Activated CD8-positive, alpha-beta memory T cell treated with anti-CD3 and anti-CD28 coated beads, Interleukin-2, amount 10 ng/mL, durations not matched to agents 7 days and 5 days (primary cell): ENCODE measurements at regions not wholly inside any gene's neighbourhood (a gene's known extent, or its start where the extent isn't known, plus 50 kb on each side); places are given as distances from the start of the nearest gene placed in this dataset.

Experiments
- ATAC-seq: fragments of 150-1000 bp; cut with Tn5 transposase; one replicate; pipeline ENCODE4 v1.10.0; 2021; ENCODE audit warnings: moderate library complexity
- CTCF ChIA-PET: fragments of 350-600 bp; sonication (Branson Sonifier 250); formaldehyde crosslinking; loops from one replicate; lab custom pipeline; 2021; ENCODE audit warnings: antibody characterized with exemption; lab: Charles Lee
- DNase-seq: peaks from one replicate; pipeline ENCODE4 v3.0.0-alpha.2; 2020
- H3K27ac Mint-ChIP-seq: one replicate; pipeline ENCODE4 v1.8.0; 2021; ENCODE audit warnings: mild to moderate bottlenecking, mixed read lengths
- H3K27me3 Mint-ChIP-seq: one replicate; pipeline ENCODE4 v1.8.0; 2021; ENCODE audit warnings: mixed read lengths
- H3K36me3 Mint-ChIP-seq: one replicate; pipeline ENCODE4 v1.8.0; 2021; ENCODE audit warnings: mild to moderate bottlenecking, mixed read lengths
- H3K4me1 Mint-ChIP-seq: one replicate; pipeline ENCODE4 v1.8.0; 2021; ENCODE audit warnings: mixed read lengths
- H3K4me3 Mint-ChIP-seq: one replicate; pipeline ENCODE4 v1.8.0; 2021; ENCODE audit warnings: mild to moderate bottlenecking, moderate library complexity, mixed read lengths
- H3K9me3 Mint-ChIP-seq: one replicate; pipeline ENCODE4 v1.8.0; 2022; ENCODE audit warnings: low read depth, mixed read lengths

GRCh38 chr14:35992816-35993683 is 166.9 kb downstream of the BRMS1L start:
- ATAC-seq (no peak), DNase-seq (no peak)
- peaks cover 1% of the 10 kb centered on the region for H3K4me1 Mint-ChIP-seq
- no peaks in the 10 kb centered on the region for H3K36me3 Mint-ChIP-seq
- H3K9me3 Mint-ChIP-seq = no peaks in the 10 kb centered on the region
- CTCF ChIA-PET = no interaction called here
- no peak overlapping the region for H3K4me3 Mint-ChIP-seq
- H3K27ac Mint-ChIP-seq = no peak overlapping the region
- H3K27me3 Mint-ChIP-seq = no peaks in the 10 kb centered on the region

DNA sequence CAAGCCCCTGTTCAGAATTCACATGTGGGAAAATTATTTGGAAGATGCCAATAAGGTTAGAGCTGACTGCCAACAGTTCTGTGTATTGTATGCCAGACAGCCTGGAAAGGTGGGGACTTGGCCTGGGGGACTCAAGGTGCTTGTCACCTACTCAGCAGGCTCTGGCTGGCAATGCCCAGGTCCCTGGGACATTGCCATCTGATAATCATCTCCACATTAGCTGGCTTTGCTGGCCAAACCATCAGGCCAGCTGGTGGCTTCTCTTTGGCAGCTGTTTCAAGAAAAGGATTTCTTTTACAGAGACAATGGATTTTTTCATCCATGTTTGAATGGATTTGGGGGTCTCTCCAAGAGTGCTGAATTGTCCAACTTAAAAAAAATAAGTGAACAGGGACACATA is 165.2 kb downstream of the BRMS1L start:
- peaks cover 1% of the 10 kb centered on the region for H3K4me1 Mint-ChIP-seq
- no peaks in the 10 kb centered on the region for H3K27me3 Mint-ChIP-seq
- no peaks in the 10 kb centered on the region for H3K9me3 Mint-ChIP-seq
- no peak for DNase-seq
- no peak overlapping the region for H3K4me3 Mint-ChIP-seq
- no peak overlapping the region for H3K27ac Mint-ChIP-seq
- no peaks in the 10 kb centered on the region for H3K36me3 Mint-ChIP-seq
- no peak for ATAC-seq
- CTCF ChIA-PET = no interaction called here

- Mint-ChIP-seq H3K4me3 (no peak overlapping the region), H3K4me1 (peaks cover 1% of the 10 kb centered on the region), H3K36me3 (no peaks in the 10 kb centered on the region), H3K27me3 (no peaks in the 10 kb centered on the region), H3K9me3 (no peaks in the 10 kb centered on the region), H3K27ac (no peak overlapping the region)
- ATAC-seq = no peak
- CTCF ChIA-PET = no interaction called here
- DNase-seq = no peak
These were observed 163.6 kb downstream of the BRMS1L start for GRCh38 chr14:35989736-35990135.

- Mint-ChIP-seq H3K27ac (no peak overlapping the region), H3K36me3 (no peaks in the 10 kb centered on the region), H3K9me3 (no peaks in the 10 kb centered on the region), H3K4me3 (no peak overlapping the region), H3K27me3 (no peaks in the 10 kb centered on the region), H3K4me1 (peaks cover 1% of the 10 kb centered on the region)
- CTCF ChIA-PET = no interaction called here
- DNase-seq = no peak
- no peak for ATAC-seq
These were observed 163.0 kb downstream of the BRMS1L start for GRCh38 chr14:35988972-35989690.

- Mint-ChIP-seq H3K4me1 (peaks cover 1% of the 10 kb centered on the region), H3K36me3 (no peaks in the 10 kb centered on the region), H3K4me3 (no peak overlapping the region), H3K27ac (no peak overlapping the region), H3K27me3 (no peaks in the 10 kb centered on the region), H3K9me3 (no peaks in the 10 kb centered on the region)
- no peak for ATAC-seq
- DNase-seq = no peak
- CTCF ChIA-PET = no interaction called here
These were observed 162.4 kb downstream of the BRMS1L start for GRCh38 chr14:35988550-35988949.

DNA sequence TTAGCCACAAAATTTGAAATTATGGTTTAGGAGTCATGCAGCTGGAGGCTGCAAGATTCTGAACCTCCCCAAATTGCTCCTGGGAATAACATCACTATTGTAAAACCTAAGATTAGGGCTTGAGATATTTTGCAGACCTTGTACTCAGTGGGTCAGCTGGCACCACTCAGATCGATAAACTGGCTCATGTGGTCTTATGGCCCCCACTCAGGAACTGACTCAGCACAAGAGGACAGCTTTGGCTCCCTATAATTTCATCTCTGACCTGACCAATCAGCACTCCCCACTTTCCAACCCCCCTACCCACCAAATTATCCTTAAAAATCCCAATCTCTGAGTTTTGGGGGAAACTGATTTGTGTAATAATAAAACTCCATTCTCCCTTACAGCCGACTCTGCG is 161.6 kb downstream of the BRMS1L start:
- Mint-ChIP-seq H3K27me3 (no peaks in the 10 kb centered on the region), H3K27ac (no peak overlapping the region), H3K4me1 (peaks cover 1% of the 10 kb centered on the region), H3K9me3 (no peaks in the 10 kb centered on the region), H3K36me3 (no peaks in the 10 kb centered on the region), H3K4me3 (no peak overlapping the region)
- DNase-seq (no peak), ATAC-seq (no peak)
- CTCF ChIA-PET = interaction anchor here (1.1 kb wide), 1 partner anchor 108 kb away, joined by 3 read pairs; no protein-coding TSS in a partner anchor

- H3K9me3 Mint-ChIP-seq = no peaks in the 10 kb centered on the region
- no peaks in the 10 kb centered on the region for H3K36me3 Mint-ChIP-seq
- H3K4me3 Mint-ChIP-seq = no peak overlapping the region
- CTCF ChIA-PET = interaction anchor here (1.6 kb wide), 1 partner anchor 83 kb away, joined by 3 read pairs; no protein-coding TSS in a partner anchor
- no peaks in the 10 kb centered on the region for H3K27me3 Mint-ChIP-seq
- peaks cover 1% of the 10 kb centered on the region for H3K4me1 Mint-ChIP-seq
- no peak for ATAC-seq
- no peak for DNase-seq
- no peak overlapping the region for H3K27ac Mint-ChIP-seq
These were observed 160.1 kb downstream of the BRMS1L start for GRCh38 chr14:35986219-35986573.

DNA sequence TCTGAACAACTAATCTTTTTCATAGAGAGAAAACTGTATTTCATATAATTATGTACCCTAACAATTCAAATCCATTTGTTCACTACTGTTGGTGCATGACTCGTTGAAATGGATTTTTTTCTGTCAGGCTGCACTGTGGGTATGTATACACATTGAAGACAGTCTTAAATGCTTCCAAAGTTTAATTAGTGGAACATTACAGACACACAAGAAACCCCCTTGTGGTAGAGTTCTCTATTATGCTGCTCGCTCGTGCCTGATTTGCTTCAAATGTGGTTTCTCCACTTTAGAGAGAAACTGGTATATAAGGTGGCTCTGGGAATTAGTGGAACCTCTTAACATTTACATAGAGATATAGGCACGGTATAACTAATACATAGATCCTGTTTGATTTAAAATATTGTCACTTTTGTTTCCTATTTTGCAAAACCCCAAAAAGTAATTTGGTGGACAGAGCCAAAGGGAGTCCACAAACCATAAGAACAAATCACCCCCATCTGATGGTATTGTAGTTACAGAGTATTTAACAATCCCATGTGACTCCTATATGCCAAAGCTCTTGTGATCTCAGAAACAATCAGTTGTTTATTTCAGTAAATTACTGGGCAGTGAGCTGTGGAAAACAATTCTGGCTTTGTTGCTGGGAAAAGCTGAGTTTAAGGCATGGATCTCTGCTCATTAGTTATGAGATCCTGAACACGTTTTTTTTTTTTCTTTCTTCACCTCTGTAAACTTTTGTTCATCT is 159.5 kb downstream of the BRMS1L start:
- H3K27me3 Mint-ChIP-seq = no peaks in the 10 kb centered on the region
- CTCF ChIA-PET = interaction anchor here (1.6 kb wide), 1 partner anchor 84 kb away, joined by 3 read pairs; no protein-coding TSS in a partner anchor

GRCh38 chr14:35979531-35979930 is 153.4 kb downstream of the BRMS1L start:
- ATAC-seq = no peak
- H3K36me3 Mint-ChIP-seq = no peaks in the 10 kb centered on the region
- CTCF ChIA-PET = no interaction called here

More for the DNA sequence above, 159.5 kb downstream of the BRMS1L start:
- no peak for ATAC-seq
- Mint-ChIP-seq H3K9me3 (no peaks in the 10 kb centered on the region), H3K36me3 (no peaks in the 10 kb centered on the region), H3K4me3 (no peak overlapping the region), H3K27ac (no peak overlapping the region), H3K4me1 (peaks cover under 1% of the 10 kb centered on the region)
- no peak for DNase-seq

GRCh38 chr14:35978561-35978960 is 152.4 kb downstream of the BRMS1L start:
- Mint-ChIP-seq H3K36me3 (no peaks in the 10 kb centered on the region), H3K27me3 (peaks cover 7% of the 10 kb centered on the region), H3K27ac (no peak overlapping the region), H3K4me3 (no peak overlapping the region), H3K9me3 (peaks cover 2% of the 10 kb centered on the region), H3K4me1 (no peaks in the 10 kb centered on the region)
- ATAC-seq (no peak), DNase-seq (no peak)
- CTCF ChIA-PET = no interaction called here

More at GRCh38 chr14:35979531-35979930, 153.4 kb downstream of the BRMS1L start:
- Mint-ChIP-seq H3K27me3 (peaks cover 2% of the 10 kb centered on the region), H3K4me1 (no peaks in the 10 kb centered on the region), H3K9me3 (peaks cover 2% of the 10 kb centered on the region), H3K27ac (no peak overlapping the region), H3K4me3 (no peak overlapping the region)
- no peak for DNase-seq

DNA sequence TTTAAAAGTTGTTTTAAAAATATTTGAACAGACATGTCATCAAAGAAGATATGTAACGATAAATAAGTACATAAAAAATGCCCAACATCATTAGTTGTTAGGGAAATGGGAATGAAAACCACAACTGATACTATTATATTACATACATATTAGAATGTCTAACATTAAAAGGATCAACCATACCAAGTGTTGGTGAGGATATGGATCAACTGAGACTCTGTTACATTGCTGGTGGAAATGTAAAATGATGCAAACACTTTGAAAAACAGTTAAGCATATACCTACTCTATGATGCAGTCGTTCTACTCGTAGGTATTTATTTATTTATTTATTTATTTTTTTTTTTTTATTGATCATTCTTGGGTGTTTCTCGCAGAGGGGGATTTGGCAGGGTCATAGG is 149.7 kb downstream of the BRMS1L start:
- CTCF ChIA-PET = no interaction called here
- no peak overlapping the region for H3K4me3 Mint-ChIP-seq
- no peak overlapping the region for H3K27ac Mint-ChIP-seq

DNA sequence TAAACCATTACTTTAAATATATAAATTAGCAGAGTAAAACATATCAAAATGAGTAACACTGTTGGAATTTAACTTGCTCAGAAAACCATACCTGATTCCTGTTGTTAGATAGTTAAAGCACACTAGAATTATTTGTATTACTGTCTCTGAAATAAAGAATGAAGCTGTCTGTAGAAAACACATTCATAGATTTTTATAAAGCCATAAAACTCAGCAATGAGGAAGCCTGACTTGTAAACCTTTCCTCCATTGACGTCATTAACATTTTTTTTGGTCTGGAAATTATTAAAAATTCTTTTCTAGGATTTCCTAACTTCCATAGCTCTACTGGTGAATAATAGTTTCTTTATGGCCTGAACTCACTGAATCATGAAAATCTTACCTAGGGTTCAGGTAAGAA is 147.6 kb downstream of the BRMS1L start:
- CTCF ChIA-PET = no interaction called here
- no peak overlapping the region for H3K27ac Mint-ChIP-seq
- H3K4me1 Mint-ChIP-seq = no peaks in the 10 kb centered on the region
- H3K36me3 Mint-ChIP-seq = no peaks in the 10 kb centered on the region
- no peak overlapping the region for H3K4me3 Mint-ChIP-seq
- peaks cover 2% of the 10 kb centered on the region for H3K9me3 Mint-ChIP-seq
- no peak for ATAC-seq
- peaks cover 16% of the 10 kb centered on the region for H3K27me3 Mint-ChIP-seq
- DNase-seq = no peak

More for the DNA sequence above, 149.7 kb downstream of the BRMS1L start:
- H3K27me3 Mint-ChIP-seq = peaks cover 10% of the 10 kb centered on the region
- no peaks in the 10 kb centered on the region for H3K36me3 Mint-ChIP-seq
- peaks cover 2% of the 10 kb centered on the region for H3K9me3 Mint-ChIP-seq
- no peaks in the 10 kb centered on the region for H3K4me1 Mint-ChIP-seq
- DNase-seq = no peak
- no peak for ATAC-seq

DNA sequence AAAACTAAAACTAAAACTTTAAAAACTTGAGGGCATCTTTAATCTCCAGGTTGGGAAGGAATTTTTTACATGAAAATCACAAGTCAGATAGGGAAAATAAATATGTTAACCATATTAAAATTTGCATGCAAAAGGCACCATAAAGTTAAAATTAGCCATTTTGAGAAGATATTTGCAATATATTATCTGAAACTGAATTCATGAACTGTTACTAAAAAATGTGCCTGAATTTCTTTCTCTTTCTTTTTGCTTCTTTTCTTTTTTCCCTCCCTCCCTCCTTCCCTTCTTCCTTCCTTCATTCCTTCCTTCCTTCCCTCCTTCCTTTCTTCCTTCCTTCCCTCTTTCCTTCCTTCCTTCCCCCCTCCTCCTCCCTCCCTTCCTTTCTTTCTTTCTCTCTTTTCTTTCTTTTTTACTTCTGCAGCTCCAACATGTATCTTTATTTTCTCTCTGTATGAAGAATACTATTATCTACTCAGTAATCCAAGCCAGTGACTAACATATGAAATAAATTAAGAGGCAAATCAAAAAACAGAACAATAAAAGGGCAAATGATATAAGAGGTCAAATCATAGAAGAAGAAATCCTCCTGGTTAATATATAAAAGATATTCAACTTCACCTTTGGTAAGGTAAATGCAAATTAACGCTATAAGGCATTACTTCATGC is 146.0 kb downstream of the BRMS1L start:
- Mint-ChIP-seq H3K4me3 (no peak overlapping the region), H3K36me3 (no peaks in the 10 kb centered on the region), H3K9me3 (peaks cover 2% of the 10 kb centered on the region), H3K27me3 (peaks cover 21% of the 10 kb centered on the region), H3K27ac (no peak overlapping the region), H3K4me1 (no peaks in the 10 kb centered on the region)
- DNase-seq (no peak), ATAC-seq (no peak)
- CTCF ChIA-PET = interaction anchor here (0.6 kb wide), 1 partner anchor 422 kb away, joined by 6 read pairs; no protein-coding TSS in a partner anchor
